ENCODE measurements at regions not wholly inside any gene's neighbourhood (a gene's known extent, or its start where the extent isn't known, plus 50 kb on each side); places are given as distances from the start of the nearest gene placed in this dataset.
"Not testable (repeated sequence)": the region's sequence is repeated elsewhere in the genome, so short reads cannot be mapped to it uniquely, and the experiment has no call there.

DNA sequence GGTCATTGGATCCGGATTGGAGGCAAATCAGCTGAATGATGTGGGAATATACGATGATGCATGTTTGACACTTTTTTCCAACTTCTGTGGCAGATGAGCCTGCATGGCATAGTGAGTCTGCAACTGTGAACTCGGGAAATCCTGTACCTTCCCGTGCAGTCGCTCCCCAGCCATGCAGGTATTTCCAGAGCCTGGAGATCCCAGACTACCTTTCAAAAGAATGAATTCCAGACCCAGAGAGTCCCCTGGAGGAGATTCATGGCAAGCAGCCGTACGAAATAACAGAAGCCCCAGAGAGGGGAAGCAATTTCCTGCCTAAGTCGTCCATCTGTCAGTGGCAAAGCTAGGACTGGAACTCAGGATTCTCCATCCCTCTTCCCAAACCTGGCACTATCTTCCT, 75.7 kb upstream of the FAM20A start:
- ATAC-seq (no peak), DNase-seq (ENCODE audit: low spot score in 2 of 2) (no peak)
- Mint-ChIP-seq H3K27ac (no peak overlapping the region), H3K4me1 (no peaks in the 10 kb centered on the region), H3K4me3 (no peak overlapping the region), H3K36me3 (no peaks in the 10 kb centered on the region), H3K9me3 (no peaks in the 10 kb centered on the region)

DNA sequence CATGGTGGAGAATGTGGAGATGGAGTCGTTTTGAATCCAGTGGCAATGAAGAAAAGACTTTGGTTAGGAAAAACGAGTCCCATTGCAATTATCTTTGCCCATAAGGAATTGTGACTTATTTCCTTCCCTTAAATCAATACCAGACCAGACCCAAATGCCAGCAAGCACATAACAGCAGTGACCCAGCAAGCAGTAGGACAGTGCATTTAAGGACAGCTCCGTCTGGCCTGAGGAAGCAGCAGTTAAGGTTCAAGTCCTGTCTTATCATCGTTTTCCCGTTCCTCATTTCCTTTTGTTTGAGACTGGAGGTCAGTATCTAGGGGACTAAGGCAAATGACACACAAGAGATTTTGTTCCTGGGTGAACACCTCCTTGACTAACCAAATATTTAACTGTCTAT, 74.6 kb upstream of the FAM20A start:
- H3K4me1 Mint-ChIP-seq, result no peaks in the 10 kb centered on the region
- no peak for DNase-seq (ENCODE audit: low spot score in 2 of 2)
- H3K36me3 Mint-ChIP-seq, result no peaks in the 10 kb centered on the region
- no peak for ATAC-seq
- no peak overlapping the region for H3K27ac Mint-ChIP-seq
- H3K4me3 Mint-ChIP-seq, result no peak overlapping the region
- no peaks in the 10 kb centered on the region for H3K9me3 Mint-ChIP-seq

DNA sequence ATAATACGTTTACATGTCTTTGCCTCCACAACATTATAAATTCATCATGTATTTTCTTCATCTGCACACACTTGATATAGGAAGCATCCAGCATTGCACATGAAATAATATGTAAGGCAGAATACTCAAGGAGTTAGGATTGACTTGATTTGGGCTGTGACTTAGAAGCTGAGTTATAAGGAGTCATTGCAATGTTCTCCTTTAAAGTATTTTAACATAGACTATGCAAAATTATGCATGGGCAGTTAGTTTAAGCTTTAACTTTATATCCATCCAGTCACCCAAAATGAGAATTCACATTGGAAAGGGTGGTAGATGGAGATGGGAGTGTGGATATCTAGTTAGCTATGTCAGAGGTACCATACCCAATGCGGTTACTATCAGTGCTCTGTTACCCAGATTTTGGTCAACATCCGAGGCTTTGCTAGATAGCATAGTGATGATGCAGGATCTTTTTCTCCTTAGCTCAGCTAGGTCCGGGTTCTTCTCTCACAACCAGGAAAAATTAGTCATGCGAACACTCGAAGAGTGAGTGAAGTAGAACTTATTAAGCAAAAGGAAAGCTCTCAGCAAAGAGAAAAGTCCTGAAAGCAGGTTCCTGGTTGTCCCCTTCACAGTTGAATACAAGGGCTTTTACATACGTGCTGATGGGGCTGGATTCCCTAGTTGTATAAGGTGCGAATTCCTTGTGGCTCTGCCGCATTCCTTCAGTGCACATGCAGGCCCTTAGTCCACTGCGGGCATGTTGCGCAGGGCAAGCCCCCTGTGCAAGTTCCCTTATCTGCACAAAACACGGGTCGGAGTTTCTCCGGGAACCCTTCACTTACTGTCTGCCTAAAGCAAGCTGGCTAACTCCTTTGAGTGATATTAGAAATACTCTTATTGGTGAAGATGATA, 73.1 kb upstream of the FAM20A start:
- ATAC-seq, result no peak
- H3K9me3 Mint-ChIP-seq, result no peaks in the 10 kb centered on the region
- no peaks in the 10 kb centered on the region for H3K4me1 Mint-ChIP-seq
- H3K27ac Mint-ChIP-seq, result no peak overlapping the region
- no peaks in the 10 kb centered on the region for H3K36me3 Mint-ChIP-seq
- no peak for DNase-seq (ENCODE audit: low spot score in 2 of 2)
- H3K4me3 Mint-ChIP-seq, result no peak overlapping the region

DNA sequence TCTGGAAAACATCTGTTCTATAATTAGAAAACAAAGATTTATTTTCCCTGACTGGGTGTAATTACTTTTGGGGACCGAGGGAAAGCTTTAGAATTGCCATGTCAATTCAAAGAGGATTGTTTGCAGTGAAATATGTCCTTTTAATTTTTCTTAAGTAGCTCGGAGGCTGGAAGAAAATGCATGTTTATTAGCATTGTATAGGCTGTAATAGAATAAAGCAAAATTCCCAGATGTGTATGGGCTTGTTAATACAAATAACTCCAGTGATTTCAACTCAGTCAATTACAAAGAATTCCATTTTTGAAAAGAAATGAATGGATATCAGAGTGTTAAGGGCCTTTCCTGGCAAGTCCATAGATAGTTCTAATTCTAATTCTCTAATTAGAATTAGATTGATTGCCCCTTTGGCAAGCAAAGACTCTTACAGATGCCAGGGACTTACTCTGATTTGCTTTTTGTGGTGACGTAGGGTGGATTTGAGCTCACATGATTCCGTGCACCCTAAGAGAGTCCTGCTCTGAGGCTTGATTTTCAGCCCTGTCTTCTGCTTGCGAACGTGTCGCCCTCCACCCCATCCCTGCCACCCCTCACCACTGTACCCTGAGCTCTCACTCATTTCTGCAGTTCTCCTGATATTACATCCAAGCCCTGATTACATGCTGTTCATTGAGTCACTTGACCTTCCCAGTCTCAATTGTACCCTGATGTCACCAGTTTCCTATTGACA, 70.0 kb upstream of the FAM20A start:
- no peak for ATAC-seq
- H3K4me1 Mint-ChIP-seq, result no peaks in the 10 kb centered on the region
- no peak overlapping the region for H3K27ac Mint-ChIP-seq
- no peak overlapping the region for H3K4me3 Mint-ChIP-seq
- no peaks in the 10 kb centered on the region for H3K9me3 Mint-ChIP-seq
- H3K36me3 Mint-ChIP-seq, result no peaks in the 10 kb centered on the region
- DNase-seq (ENCODE audit: low spot score in 2 of 2), result no peak

DNA sequence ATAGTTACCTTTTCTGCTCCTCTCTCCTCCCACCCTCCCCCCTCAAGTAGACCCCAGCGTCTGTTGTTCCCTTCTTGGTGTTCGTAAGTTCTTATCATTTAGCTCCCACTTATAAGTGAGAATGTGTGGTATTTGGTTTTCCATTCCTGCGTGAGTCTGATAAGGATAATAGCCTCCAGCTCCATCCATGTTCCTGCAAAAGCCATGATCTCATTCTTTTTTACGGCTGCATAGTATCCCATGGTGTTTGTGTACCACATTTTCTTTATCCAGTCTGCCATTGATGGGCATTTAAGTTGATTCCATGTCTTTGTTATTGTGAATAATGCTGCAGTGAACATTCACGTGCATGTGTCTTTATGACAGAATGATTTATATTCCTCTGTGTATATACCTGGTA, 65.3 kb upstream of the FAM20A start:
- not testable (repeated sequence) for H3K27ac Mint-ChIP-seq; H3K9me3 Mint-ChIP-seq; H3K4me3 Mint-ChIP-seq; ATAC-seq; DNase-seq (ENCODE audit: low spot score in 2 of 2); H3K4me1 Mint-ChIP-seq; H3K36me3 Mint-ChIP-seq

DNA sequence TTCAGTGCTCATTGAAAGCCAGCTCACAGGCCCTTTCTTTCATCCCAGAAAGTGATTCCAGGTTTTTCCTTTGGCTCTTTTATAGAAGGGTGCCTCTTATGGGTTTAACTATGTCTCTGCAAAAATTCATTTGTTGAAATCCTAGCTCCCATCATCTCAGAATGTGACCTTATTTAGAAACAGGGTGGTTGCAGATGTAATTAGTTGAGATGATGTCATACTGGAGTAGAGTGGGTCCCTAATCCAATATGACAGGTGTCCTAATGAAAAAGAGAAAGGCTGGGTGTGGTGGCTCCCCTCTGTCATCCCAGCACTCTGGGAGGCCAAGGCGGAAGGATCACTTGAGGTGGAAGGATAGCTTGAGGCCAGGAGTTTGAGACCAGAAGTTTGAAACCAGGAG, 64.2 kb upstream of the FAM20A start:
- no peak overlapping the region for H3K4me3 Mint-ChIP-seq
- ATAC-seq (no peak), DNase-seq (ENCODE audit: low spot score in 2 of 2) (no peak)
- no peak overlapping the region for H3K27ac Mint-ChIP-seq
- H3K36me3 Mint-ChIP-seq, result no peaks in the 10 kb centered on the region
- no peaks in the 10 kb centered on the region for H3K4me1 Mint-ChIP-seq
- H3K9me3 Mint-ChIP-seq, result no peaks in the 10 kb centered on the region

GRCh38 chr17:68662479-68662878, 61.3 kb upstream of the FAM20A start:
- no peak overlapping the region for H3K4me3 Mint-ChIP-seq
- no peaks in the 10 kb centered on the region for H3K36me3 Mint-ChIP-seq
- ATAC-seq (no peak), DNase-seq (ENCODE audit: low spot score in 2 of 2) (no peak)
- H3K27ac Mint-ChIP-seq, result no peak overlapping the region
- H3K9me3 Mint-ChIP-seq, result no peaks in the 10 kb centered on the region
- H3K4me1 Mint-ChIP-seq, result no peaks in the 10 kb centered on the region

GRCh38 chr17:68662037-68662432, 60.9 kb upstream of the FAM20A start:
- Mint-ChIP-seq H3K36me3 (no peaks in the 10 kb centered on the region), H3K4me1 (no peaks in the 10 kb centered on the region), H3K4me3 (no peak overlapping the region), H3K9me3 (no peaks in the 10 kb centered on the region), H3K27ac (no peak overlapping the region)
- no peak for DNase-seq (ENCODE audit: low spot score in 2 of 2)
- ATAC-seq, result no peak

DNA sequence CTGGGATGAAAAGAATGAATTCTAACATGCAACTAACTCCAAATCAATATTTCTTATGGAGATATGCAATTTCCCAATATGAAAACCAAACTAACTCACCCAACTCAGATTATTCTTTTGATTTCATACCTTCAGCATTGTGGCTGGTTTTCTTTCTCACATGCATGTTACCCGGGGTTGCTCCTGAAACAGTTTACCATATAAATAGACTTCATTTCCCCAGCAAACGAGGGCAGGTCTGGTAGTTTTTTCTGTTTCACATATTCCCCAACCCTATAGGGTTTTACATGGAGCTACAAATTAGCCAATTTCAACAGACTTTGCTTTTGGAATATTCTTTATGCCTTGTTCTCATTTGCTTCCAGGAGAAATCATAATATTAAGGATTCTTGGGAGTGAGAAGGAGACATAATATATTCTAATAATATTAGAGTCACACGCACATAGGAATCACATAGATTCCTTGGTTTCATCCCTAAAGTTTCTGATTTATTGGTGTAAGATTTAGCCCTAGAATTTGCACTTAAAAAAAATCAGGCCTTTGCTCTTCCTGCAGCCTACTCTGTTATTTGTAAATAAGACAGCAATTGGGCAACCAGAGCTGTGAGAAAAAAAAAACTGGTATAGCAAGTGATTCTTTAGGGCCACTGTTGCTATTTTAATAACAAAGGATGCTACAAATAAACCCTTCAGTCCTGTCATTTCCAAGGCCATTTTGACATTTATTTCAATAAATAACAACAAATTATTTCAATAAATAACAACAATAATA, 60.3 kb upstream of the FAM20A start:
- Mint-ChIP-seq H3K9me3 (no peaks in the 10 kb centered on the region), H3K4me1 (no peaks in the 10 kb centered on the region), H3K27ac (no peak overlapping the region), H3K4me3 (no peak overlapping the region), H3K36me3 (no peaks in the 10 kb centered on the region)
- DNase-seq (ENCODE audit: low spot score in 2 of 2) (no peak), ATAC-seq (no peak)

GRCh38 chr17:68660302-68660701, 59.1 kb upstream of the FAM20A start:
- Mint-ChIP-seq H3K36me3 (no peaks in the 10 kb centered on the region), H3K4me1 (no peaks in the 10 kb centered on the region), H3K27ac (no peak overlapping the region), H3K4me3 (no peak overlapping the region), H3K9me3 (no peaks in the 10 kb centered on the region)
- ATAC-seq (no peak), DNase-seq (ENCODE audit: low spot score in 2 of 2) (no peak)

DNA sequence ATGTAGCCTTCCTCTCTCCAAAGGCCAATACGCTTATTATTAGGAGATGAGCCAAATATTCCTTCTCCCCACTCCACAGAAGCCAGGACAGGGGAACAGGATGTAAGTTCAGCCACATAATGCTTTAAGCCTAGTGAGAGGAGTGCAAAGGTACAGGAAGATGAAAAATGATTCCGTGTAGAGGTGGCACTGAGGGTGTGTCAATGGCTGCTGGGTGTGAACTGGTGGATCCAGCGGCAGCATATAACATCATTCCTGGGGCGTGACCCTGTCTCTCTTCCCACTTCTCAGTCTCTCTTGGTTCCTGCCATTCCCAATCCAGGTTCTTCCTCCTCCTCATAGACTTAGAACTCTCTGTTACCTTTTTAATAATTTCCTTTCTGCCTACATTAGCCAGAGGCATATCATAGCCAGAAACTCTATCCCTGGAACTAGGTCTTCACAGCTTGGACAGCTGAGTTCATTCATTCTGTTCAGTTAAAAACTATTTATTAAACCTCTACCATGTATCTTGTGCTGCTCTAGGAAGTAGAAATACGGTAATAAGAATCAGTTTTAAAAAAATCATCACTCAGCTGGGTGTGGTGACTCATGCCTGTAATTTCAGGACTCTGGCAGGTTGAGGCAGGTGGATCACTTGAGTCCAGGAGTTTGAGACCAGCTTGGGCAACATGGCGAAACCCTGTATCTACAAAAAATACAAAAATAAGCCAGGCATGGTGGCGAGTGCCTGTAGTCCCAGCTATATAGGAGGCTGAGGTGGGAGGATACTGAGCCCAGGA, 58.0 kb upstream of the FAM20A start:
- Mint-ChIP-seq H3K4me3 (no peak overlapping the region), H3K27ac (no peak overlapping the region), H3K36me3 (no peaks in the 10 kb centered on the region), H3K9me3 (no peaks in the 10 kb centered on the region), H3K4me1 (no peaks in the 10 kb centered on the region)
- DNase-seq (ENCODE audit: low spot score in 2 of 2) (no peak), ATAC-seq (no peak)

DNA sequence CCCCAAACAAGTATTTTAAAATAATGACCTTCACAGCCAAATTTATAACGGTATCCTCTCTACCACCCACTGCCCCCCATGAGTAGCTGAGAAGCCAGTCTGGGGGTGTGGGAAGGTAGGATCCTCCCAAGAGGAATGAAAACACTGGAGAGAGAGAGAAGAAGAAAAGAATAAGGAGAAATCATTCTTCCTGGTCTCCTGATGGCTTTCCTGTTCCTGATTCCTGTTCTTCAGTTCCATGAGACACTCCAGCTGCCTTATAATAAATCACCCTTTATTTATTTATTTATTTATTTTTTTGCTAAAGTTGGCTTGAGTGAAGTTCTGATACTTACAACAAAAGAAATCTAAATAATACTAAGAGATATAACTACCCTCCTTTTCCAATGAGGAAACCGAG, 56.4 kb upstream of the FAM20A start:
- H3K36me3 Mint-ChIP-seq, result no peaks in the 10 kb centered on the region

GRCh38 chr17:68657166-68657565, 56.0 kb upstream of the FAM20A start:
- Mint-ChIP-seq H3K9me3 (no peaks in the 10 kb centered on the region), H3K4me3 (no peak overlapping the region), H3K36me3 (no peaks in the 10 kb centered on the region), H3K4me1 (no peaks in the 10 kb centered on the region), H3K27ac (no peak overlapping the region)
- ATAC-seq, result no peak
- DNase-seq (ENCODE audit: low spot score in 2 of 2), result no peak

More for the DNA sequence above, 56.4 kb upstream of the FAM20A start:
- H3K4me1 Mint-ChIP-seq, result no peaks in the 10 kb centered on the region
- H3K9me3 Mint-ChIP-seq, result no peaks in the 10 kb centered on the region
- DNase-seq (ENCODE audit: low spot score in 2 of 2) (no peak), ATAC-seq (no peak)
- no peak overlapping the region for H3K4me3 Mint-ChIP-seq
- H3K27ac Mint-ChIP-seq, result no peak overlapping the region

DNA sequence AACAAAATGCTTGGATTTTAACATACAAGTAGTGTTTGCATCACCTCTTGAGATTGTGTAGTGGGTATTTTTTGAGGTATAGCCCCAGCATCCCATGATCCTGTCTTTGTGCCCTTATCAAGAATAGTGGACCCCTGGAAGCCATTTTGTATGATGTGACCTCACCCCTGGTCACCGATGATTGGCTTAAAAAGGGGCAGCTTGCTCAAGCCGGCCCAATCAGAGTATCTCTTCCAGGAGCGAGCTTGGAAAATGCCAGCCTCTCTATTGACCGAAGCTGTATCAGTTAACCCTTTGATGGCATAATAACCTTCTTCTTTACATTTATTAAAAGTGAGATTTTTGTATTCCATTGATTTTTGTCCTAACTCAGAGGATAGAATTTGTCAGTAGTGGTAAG, 55.5 kb upstream of the FAM20A start:
- Mint-ChIP-seq H3K9me3 (no peaks in the 10 kb centered on the region), H3K4me1 (no peaks in the 10 kb centered on the region), H3K4me3 (no peak overlapping the region), H3K36me3 (no peaks in the 10 kb centered on the region), H3K27ac (no peak overlapping the region)
- DNase-seq (ENCODE audit: low spot score in 2 of 2), result no peak
- ATAC-seq, result no peak

Measured in stimulated activated effector memory CD8-positive, alpha-beta T cell treated with anti-CD3 and anti-CD28 coated beads, Interleukin-12 subunit alpha, Interleukin-12 subunit beta, amount 100 ng/mL, for 72 hours (primary cell).